COLO668 (cell line): ENCODE measurements at regions not wholly inside any gene's neighbourhood (a gene's known extent, or its start where the extent isn't known, plus 50 kb on each side); places are given as distances from the start of the nearest gene placed in this dataset.

ENCODE experiments used
- DNase-seq: peaks from one replicate; lab custom pipeline; 2025; ENCODE audit not compliant: unreplicated experiment; lab: John Stamatoyannopoulos, UW

GRCh38 chr2:150569761-150570160 lies 82.3 kb upstream of the RND3 start:
- no peak for DNase-seq

DNA sequence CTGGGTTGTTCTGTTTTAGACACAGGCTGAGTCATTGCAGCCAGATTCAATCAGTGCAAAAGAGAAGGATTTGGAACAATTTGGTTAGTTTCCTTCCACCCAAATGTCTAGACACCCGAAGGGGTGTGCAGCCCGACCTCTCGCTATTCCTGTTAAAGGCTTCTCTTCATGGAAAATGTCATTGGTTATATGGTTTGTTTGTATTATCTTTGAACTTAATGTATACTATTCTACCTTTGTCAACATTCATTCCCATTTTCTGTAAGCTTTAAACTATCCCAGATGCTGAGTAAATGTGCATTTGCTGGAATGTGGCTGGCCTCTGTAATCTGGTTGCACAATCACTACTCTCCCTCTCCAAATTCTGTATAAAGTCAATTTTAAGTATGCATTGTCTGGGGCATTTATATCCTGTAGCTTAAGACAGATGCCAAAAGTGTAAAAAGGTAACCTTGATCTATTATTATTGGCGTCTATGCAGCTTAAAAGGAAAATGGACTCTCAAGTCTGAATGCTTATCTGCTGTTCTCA lies 80.4 kb upstream of the RND3 start:
- DNase-seq = no peak

- no peak for DNase-seq
These were observed 78.8 kb upstream of the RND3 start for GRCh38 chr2:150566289-150566688.

GRCh38 chr2:150561076-150561475 lies 73.6 kb upstream of the RND3 start:
- DNase-seq = no peak

GRCh38 chr2:150557020-150557600 lies 69.6 kb upstream of the RND3 start:
- no peak for DNase-seq

GRCh38 chr2:150555611-150556356 lies 68.3 kb upstream of the RND3 start:
- DNase-seq = no peak

- DNase-seq = no peak
These were observed 66.6 kb upstream of the RND3 start for GRCh38 chr2:150554046-150554445.

DNA sequence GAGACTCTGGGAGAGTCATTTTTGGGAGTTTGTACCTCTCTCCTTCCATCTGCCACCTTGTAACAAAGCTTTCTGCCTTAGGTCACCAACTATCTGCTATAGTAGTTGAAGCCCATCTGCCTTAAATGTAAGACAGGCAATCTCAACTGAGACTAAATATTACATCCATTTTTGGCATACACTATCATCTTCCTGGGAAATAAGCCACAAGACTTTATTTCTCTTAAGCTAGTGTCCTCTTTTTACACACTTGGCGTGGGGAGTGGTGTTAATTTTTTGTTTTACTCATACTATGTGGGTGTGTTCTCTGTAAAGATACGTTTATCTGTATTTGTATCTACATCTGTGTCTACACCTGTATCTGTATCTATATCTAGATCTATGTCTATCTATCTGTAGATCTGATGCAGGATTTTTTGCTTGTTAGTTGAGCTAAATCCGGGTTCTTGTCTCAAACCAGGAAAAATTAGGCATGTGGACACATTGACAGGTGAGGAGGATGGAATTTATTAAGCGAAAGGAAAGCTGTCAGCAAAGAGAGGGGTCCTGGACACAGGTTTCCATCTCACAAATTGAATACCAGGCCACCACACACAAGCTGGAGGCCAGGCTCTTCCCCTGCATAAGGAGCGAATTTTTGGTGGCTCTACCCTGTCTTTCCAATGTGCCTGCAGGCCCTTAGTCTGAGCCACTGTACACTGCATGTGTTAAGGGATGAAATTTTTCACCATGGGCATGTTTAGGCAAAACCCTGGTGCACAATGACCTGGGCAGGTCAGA lies 64.8 kb upstream of the RND3 start:
- DNase-seq = no peak

GRCh38 chr2:150549381-150549780 lies 61.9 kb upstream of the RND3 start:
- no peak for DNase-seq

- DNase-seq = peak; percentile 21
These were observed 61.1 kb upstream of the RND3 start for GRCh38 chr2:150548527-150548926.

GRCh38 chr2:150545916-150546315 lies 58.4 kb upstream of the RND3 start:
- DNase-seq = no peak

DNA sequence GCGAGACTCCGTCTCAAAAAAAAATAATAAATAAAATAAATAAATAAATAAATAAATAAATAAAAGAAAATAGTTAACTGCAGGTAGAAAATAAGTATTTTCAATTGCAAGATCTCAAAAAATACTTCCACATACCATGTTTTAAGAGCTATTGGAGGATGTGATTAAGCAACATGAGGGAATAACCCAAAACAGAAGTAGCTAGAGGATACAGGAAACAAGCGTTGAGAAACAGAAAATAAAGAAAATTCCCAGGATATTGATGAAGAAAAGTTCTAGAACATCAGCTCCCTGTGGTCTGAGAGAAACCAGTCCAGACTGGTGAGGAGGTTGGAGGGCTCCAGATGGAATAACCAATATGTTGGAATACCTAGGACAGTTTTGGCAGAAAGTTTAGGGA lies 57.3 kb upstream of the RND3 start:
- DNase-seq = no peak

DNA sequence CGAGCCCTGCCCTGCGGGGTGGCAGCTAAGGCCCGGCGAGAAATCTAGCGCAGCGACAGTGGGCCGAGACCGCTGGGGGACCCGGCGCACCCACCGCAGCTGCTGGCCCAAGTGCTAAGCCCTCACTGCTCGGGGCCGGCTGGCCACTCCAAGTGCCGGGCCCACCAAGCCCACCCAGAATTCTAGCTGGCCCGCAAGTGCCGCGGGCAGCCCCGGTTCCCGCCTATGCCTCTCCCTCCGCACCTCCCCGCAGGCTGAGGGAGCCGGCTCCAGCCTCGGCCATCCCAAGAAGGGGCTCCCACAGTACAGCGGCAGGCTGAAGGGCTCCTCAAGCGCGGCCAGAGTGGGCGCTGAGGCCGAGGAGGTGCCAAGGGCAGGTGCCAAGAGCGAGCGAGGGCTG lies 55.2 kb upstream of the RND3 start:
- DNase-seq = no peak

DNA sequence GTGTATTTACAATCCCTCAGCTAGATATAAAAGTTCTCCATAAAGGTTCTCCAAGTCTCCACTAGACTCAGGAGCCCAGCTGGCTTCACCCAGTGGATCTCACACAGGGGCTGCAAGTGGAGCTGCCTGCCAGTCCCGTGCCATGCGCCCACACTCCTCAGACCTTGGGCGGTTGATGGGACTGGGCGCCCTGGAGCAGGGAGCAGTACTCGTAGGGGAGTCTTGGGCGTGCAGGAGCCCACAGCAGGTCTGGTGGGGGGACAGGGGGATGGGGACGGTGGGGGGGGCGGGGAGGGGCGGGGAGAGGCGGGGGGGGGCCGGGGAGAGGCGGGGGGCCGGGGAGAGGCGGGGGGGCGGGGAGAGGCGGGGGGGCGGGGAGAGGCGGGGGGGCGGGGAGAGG lies 54.7 kb upstream of the RND3 start:
- DNase-seq = no peak

GRCh38 chr2:150538651-150539201 lies 51.3 kb upstream of the RND3 start:
- no peak for DNase-seq
